H9 (cell line): ENCODE measurements at regions not wholly inside any gene's neighbourhood (a gene's known extent, or its start where the extent isn't known, plus 50 kb on each side); places are given as distances from the start of the nearest gene placed in this dataset.

Experiments used
- DNase-seq: peaks from one replicate; pipeline ENCODE4 v3.0.0-alpha.2; 2017
- H2AFZ ChIP-seq: one replicate; pipeline ENCODE4 v1.6.1; 2013; ENCODE audit warnings: mild to moderate bottlenecking, low read length, control low read depth, moderate library complexity
- H2AK5ac ChIP-seq: 2 replicates; pipeline ENCODE4 v1.6.1; 2013; ENCODE audit warnings: low read length, control low read depth, mixed read lengths; ENCODE audit not compliant: insufficient read length
- H2BK120ac ChIP-seq: one replicate; pipeline ENCODE4 v1.6.1; 2013; ENCODE audit warnings: low read depth, mild to moderate bottlenecking, low read length, control low read depth, inconsistent platforms; ENCODE audit not compliant: poor library complexity, severe bottlenecking
- H2BK12ac ChIP-seq: 2 replicates; pipeline ENCODE4 v1.6.1; 2013; ENCODE audit warnings: low read length, control low read depth, mixed read lengths, low read depth; ENCODE audit not compliant: insufficient read length
- H2BK15ac ChIP-seq: 2 replicates; pipeline ENCODE4 v1.6.1; 2013; ENCODE audit warnings: low read depth, low read length, control low read depth
- H2BK20ac ChIP-seq: one replicate; pipeline ENCODE4 v1.6.1; 2013; ENCODE audit warnings: low read depth, mild to moderate bottlenecking, low read length, control low read depth, inconsistent platforms; ENCODE audit not compliant: poor library complexity, severe bottlenecking
- H2BK5ac ChIP-seq: 2 replicates; pipeline ENCODE4 v1.6.1; 2013; ENCODE audit warnings: low read length, control low read depth, mixed read lengths; ENCODE audit not compliant: insufficient read length
- H3K14ac ChIP-seq: 2 replicates; pipeline ENCODE4 v1.6.1; 2013; ENCODE audit warnings: low read length, control low read depth; ENCODE audit not compliant: insufficient read depth
- H3K18ac ChIP-seq: 2 replicates; pipeline ENCODE4 v1.6.1; 2013; ENCODE audit warnings: low read depth, mild to moderate bottlenecking, mixed read lengths, low read length, control low read depth; ENCODE audit not compliant: insufficient read length
- H3K23ac ChIP-seq: 2 replicates; pipeline ENCODE4 v1.6.1; 2013; ENCODE audit warnings: low read length, control low read depth, mixed read lengths, low read depth; ENCODE audit not compliant: insufficient read length
- H3K23me2 ChIP-seq: 2 replicates; pipeline ENCODE4 v1.6.1; 2013; ENCODE audit warnings: low read depth, mild to moderate bottlenecking, mixed read lengths, low read length, control low read depth; ENCODE audit not compliant: insufficient read length, poor library complexity, severe bottlenecking
- H3K27ac ChIP-seq: 2 replicates; pipeline ENCODE4 v1.5.1; 2013; ENCODE audit warnings: low read length, control low read depth, mixed read lengths, low read depth; ENCODE audit not compliant: insufficient read length
- H3K27me3 ChIP-seq: 2 replicates; pipeline ENCODE4 v1.6.1; 2013; ENCODE audit warnings: low read length, control low read depth, inconsistent platforms; ENCODE audit not compliant: insufficient read depth
- H3K4ac ChIP-seq: 2 replicates; pipeline ENCODE4 v1.6.1; 2013; ENCODE audit warnings: low read depth, mild to moderate bottlenecking, control low read depth, inconsistent platforms, low read length, moderate library complexity
- H3K4me1 ChIP-seq: 2 replicates; pipeline ENCODE4 v1.6.1; 2013; ENCODE audit warnings: low read length, control low read depth, inconsistent platforms; ENCODE audit not compliant: insufficient read depth
- H3K4me2 ChIP-seq: 2 replicates; pipeline ENCODE4 v1.6.1; 2013; ENCODE audit warnings: low read length, control low read depth, mixed read lengths; ENCODE audit not compliant: insufficient read length, insufficient read depth
- H3K56ac ChIP-seq: 2 replicates; pipeline ENCODE4 v1.6.1; 2013; ENCODE audit warnings: low read depth, mild to moderate bottlenecking, mixed read lengths, low read length, control low read depth; ENCODE audit not compliant: insufficient read length
- H3K79me1 ChIP-seq: 2 replicates; pipeline ENCODE4 v1.6.1; 2013; ENCODE audit warnings: low read depth, mild to moderate bottlenecking, moderate library complexity, low read length, control low read depth, inconsistent platforms; ENCODE audit not compliant: insufficient read depth, poor library complexity, severe bottlenecking
- H3K79me2 ChIP-seq: 2 replicates; pipeline ENCODE4 v1.6.1; 2013; ENCODE audit warnings: low read length, control low read depth, inconsistent platforms; ENCODE audit not compliant: insufficient read depth
- H3K9ac ChIP-seq: 2 replicates; pipeline ENCODE4 v1.6.1; 2013; ENCODE audit warnings: low read length, control low read depth, mixed read lengths; ENCODE audit not compliant: insufficient read length; ENCODE audit errors: extremely low read depth
- H3K9me3 ChIP-seq: one replicate; pipeline ENCODE4 v1.6.1; 2013; ENCODE audit warnings: low read depth, low read length, inconsistent platforms; ENCODE audit not compliant: control insufficient read depth
- H3T11ph ChIP-seq: one replicate; pipeline ENCODE4 v1.6.1; 2013; ENCODE audit warnings: mild to moderate bottlenecking, low read length, control low read depth, inconsistent platforms
- H4K20me1 ChIP-seq: one replicate; pipeline ENCODE4 v1.6.1; 2013; ENCODE audit not compliant: control insufficient read depth, insufficient read length, insufficient read depth
- H4K5ac ChIP-seq: 2 replicates; pipeline ENCODE4 v1.6.1; 2013; ENCODE audit warnings: low read depth, mild to moderate bottlenecking, mixed read lengths, low read length, control low read depth; ENCODE audit not compliant: insufficient read length
- H4K8ac ChIP-seq: replicated peaks from 2 replicates; pipeline ENCODE4 v1.6.1; 2013; ENCODE audit warnings: low read length, control low read depth, mixed read lengths, low read depth; ENCODE audit not compliant: insufficient read length
- H4K91ac ChIP-seq: 2 replicates; pipeline ENCODE4 v1.6.1; 2013; ENCODE audit warnings: low read depth, mild to moderate bottlenecking, moderate library complexity, mixed read lengths, low read length, control low read depth; ENCODE audit not compliant: insufficient read length
- H3K27ac Mint-ChIP-seq, 3 experiments: 2 replicates in 2 of 3; 3 replicates in 1 of 3; pipeline ENCODE4 v1.8.0; 2020 to 2021; ENCODE audit warnings: mixed read lengths in 3 of 3, mild to moderate bottlenecking in 1 of 3, moderate library complexity in 1 of 3
- H3K27me3 Mint-ChIP-seq: 2 replicates; pipeline ENCODE4 v1.8.0; 2021; ENCODE audit warnings: low read depth, mild to moderate bottlenecking, moderate library complexity, mixed read lengths
- H3K36me3 Mint-ChIP-seq, 3 experiments: 2 replicates in 2 of 3; 3 replicates in 1 of 3; pipeline ENCODE4 v1.8.0; 2020 to 2021; ENCODE audit warnings: low read depth in 3 of 3, mixed read lengths in 3 of 3; ENCODE audit not compliant: insufficient read depth in 1 of 3
- H3K4me1 Mint-ChIP-seq, 2 experiments: 2 replicates each; pipeline ENCODE4 v1.8.0; 2020; ENCODE audit warnings: mixed read lengths in 2 of 2
- H3K4me3 Mint-ChIP-seq, 2 experiments: 2 replicates in 1 of 2; 3 replicates in 1 of 2; pipeline ENCODE4 v1.8.0; 2020 to 2021; ENCODE audit warnings: mild to moderate bottlenecking in 2 of 2, mixed read lengths in 2 of 2, moderate library complexity in 1 of 2
- H3K9me3 Mint-ChIP-seq, 2 experiments: 2 replicates in 1 of 2; 3 replicates in 1 of 2; pipeline ENCODE4 v1.8.0; 2020; ENCODE audit warnings: mild to moderate bottlenecking in 2 of 2, mixed read lengths in 2 of 2, moderate library complexity in 1 of 2
- CTCF ChIP-seq: fragments of 200-600 bp; sonication (generic); conservative IDR thresholded peaks from 3 replicates; pipeline ENCODE4 v1.8.0; 2021; ENCODE audit warnings: antibody characterized with exemption, mild to moderate bottlenecking
- WGBS: extraction: QIAGEN DNeasy Blood & Tissue Kit; methylation state at CpG from one replicate; pipeline ENCODE4 v1.1.7; 2013; ENCODE audit warnings: missing lambda C conversion rate, low lambda C conversion rate, mixed read lengths; ENCODE audit not compliant: insufficient read length; ENCODE audit errors: extremely low coverage; 5-methylcytosine and 5-hydroxymethylcytosine counted together

GRCh38 chr3:165434516-165434915 is 238.3 kb upstream of the SLITRK3 start:
- Histone ChIP-seq H3K23ac (no peak overlapping the region), H3K4me1 (no peaks in the 10 kb centered on the region), H2AK5ac (no peak overlapping the region), H4K20me1 (no peaks in the 10 kb centered on the region), H3K56ac (no peak overlapping the region), H2BK120ac (no peak overlapping the region), H2AFZ (no peak overlapping the region), H3K27ac (no peak overlapping the region), H3K9ac (no peak overlapping the region), H2BK20ac (no peak overlapping the region), H3K4me2 (no peak overlapping the region), H2BK12ac (no peak overlapping the region), H2BK5ac (no peak overlapping the region), H4K5ac (no peak overlapping the region), H3K79me1 (no peaks in the 10 kb centered on the region), H3K4ac (no peak overlapping the region), H3T11ph (no peak overlapping the region), H4K8ac (no peak overlapping the region), H3K23me2 (no peaks in the 10 kb centered on the region), H4K91ac (no peak overlapping the region), H3K14ac (no peak overlapping the region), H3K79me2 (no peaks in the 10 kb centered on the region), H3K27me3 (no peaks in the 10 kb centered on the region), H3K18ac (no peak overlapping the region), H2BK15ac (no peak overlapping the region), H3K9me3 (no peaks in the 10 kb centered on the region)
- TF ChIP-seq CTCF = no peak
- no peak for DNase-seq
- no CpG with 5 or more reads among the region's 3 CpGs for WGBS
- Mint-ChIP-seq H3K27me3 (no peaks in the 10 kb centered on the region), H3K27ac (no peak overlapping the region), H3K4me1 (no peaks in the 10 kb centered on the region), H3K36me3 (no peaks in the 10 kb centered on the region; a peak in 1 of 7 replicates), H3K9me3 (peaks cover 18 to 20% of the 10 kb centered on the region in 2 experiments), H3K4me3 (no peak overlapping the region)
